ENCODE measurements at regions not wholly inside any gene's neighbourhood (a gene's known extent, or its start where the extent isn't known, plus 50 kb on each side); places are given as distances from the start of the nearest gene placed in this dataset.

DNA sequence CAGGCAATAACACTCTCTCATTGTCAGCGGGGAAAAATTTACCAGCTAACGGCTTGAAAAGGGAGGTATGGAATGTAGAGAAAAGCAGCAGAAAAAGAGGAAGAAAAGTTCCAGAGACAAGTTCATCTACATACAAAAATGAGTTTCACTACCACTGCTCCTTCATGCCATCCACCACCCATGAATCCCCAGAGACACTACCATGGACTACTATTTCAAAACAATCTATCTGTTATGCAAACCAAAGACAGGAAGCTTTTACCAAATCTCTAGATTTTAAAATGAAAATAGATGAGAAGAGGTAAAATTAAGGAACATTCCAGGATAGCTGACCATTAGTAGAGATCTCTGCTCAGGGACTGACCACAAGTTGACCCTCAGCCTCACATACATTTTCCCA, 189.0 kb upstream of the GRM3 start:
- TF ChIP-seq, protein P1, sequence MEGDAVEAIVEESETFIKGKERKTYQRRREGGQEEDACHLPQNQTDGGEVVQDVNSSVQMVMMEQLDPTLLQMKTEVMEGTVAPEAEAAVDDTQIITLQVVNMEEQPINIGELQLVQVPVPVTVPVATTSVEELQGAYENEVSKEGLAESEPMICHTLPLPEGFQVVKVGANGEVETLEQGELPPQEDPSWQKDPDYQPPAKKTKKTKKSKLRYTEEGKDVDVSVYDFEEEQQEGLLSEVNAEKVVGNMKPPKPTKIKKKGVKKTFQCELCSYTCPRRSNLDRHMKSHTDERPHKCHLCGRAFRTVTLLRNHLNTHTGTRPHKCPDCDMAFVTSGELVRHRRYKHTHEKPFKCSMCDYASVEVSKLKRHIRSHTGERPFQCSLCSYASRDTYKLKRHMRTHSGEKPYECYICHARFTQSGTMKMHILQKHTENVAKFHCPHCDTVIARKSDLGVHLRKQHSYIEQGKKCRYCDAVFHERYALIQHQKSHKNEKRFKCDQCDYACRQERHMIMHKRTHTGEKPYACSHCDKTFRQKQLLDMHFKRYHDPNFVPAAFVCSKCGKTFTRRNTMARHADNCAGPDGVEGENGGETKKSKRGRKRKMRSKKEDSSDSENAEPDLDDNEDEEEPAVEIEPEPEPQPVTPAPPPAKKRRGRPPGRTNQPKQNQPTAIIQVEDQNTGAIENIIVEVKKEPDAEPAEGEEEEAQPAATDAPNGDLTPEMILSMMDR (IDR thresholded peaks at IDR 0.05) = no peak
- no peak for TF ChIP-seq ZFX (IDR thresholded peaks at IDR 0.05; ENCODE audit: borderline replicate concordance)
